IPS-15b (cell line): ENCODE measurements at regions not wholly inside any gene's neighbourhood (a gene's known extent, or its start where the extent isn't known, plus 50 kb on each side); places are given as distances from the start of the nearest gene placed in this dataset.

ENCODE experiments used
- H3K27me3 ChIP-seq: one replicate; pipeline ENCODE4 v1.6.1; 2013; ENCODE audit warnings: low read length; ENCODE audit not compliant: control insufficient read depth, insufficient read depth
- H3K36me3 ChIP-seq: one replicate; pipeline ENCODE4 v1.6.1; 2013; ENCODE audit warnings: low read length; ENCODE audit not compliant: control insufficient read depth, insufficient read depth
- H3K4me1 ChIP-seq: one replicate; pipeline ENCODE4 v1.6.1; 2013; ENCODE audit warnings: mild to moderate bottlenecking, low read length; ENCODE audit not compliant: control insufficient read depth, insufficient read depth
- H3K4me3 ChIP-seq: one replicate; pipeline ENCODE4 v1.5.1; 2013; ENCODE audit warnings: low read depth, low read length
- H3K9ac ChIP-seq: one replicate; pipeline ENCODE4 v1.6.1; 2013; ENCODE audit warnings: low read depth, mild to moderate bottlenecking, low read length
- H3K9me3 ChIP-seq: one replicate; pipeline ENCODE4 v1.6.1; 2013; ENCODE audit warnings: mild to moderate bottlenecking, low read length; ENCODE audit not compliant: control insufficient read depth, insufficient read depth

DNA sequence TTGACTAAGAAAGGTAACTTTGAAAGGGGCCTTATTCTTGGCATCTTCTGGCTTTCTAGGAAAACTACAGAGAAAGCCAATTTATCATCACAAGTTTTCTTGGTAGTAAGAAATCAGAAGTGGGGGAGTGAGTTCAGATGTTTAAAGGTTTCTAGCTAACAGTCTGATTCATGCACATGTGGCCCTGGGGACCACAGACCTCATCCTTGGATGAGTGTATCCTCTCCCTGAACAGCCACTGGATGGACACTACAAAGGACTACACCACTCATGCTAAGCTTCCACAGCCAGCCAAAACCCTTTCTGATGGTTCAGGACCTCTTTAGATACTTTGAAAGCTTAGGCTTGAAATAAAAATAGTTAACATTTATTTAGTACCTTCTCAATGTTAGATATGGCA lies 218.3 kb upstream of the STK17B start:
- H3K9ac ChIP-seq: no peak overlapping the region
- H3K27me3 ChIP-seq: no peaks in the 10 kb centered on the region
- no peaks in the 10 kb centered on the region for H3K36me3 ChIP-seq
- H3K4me3 ChIP-seq: no peak overlapping the region
- H3K4me1 ChIP-seq: no peaks in the 10 kb centered on the region
- H3K9me3 ChIP-seq: no peaks in the 10 kb centered on the region

DNA sequence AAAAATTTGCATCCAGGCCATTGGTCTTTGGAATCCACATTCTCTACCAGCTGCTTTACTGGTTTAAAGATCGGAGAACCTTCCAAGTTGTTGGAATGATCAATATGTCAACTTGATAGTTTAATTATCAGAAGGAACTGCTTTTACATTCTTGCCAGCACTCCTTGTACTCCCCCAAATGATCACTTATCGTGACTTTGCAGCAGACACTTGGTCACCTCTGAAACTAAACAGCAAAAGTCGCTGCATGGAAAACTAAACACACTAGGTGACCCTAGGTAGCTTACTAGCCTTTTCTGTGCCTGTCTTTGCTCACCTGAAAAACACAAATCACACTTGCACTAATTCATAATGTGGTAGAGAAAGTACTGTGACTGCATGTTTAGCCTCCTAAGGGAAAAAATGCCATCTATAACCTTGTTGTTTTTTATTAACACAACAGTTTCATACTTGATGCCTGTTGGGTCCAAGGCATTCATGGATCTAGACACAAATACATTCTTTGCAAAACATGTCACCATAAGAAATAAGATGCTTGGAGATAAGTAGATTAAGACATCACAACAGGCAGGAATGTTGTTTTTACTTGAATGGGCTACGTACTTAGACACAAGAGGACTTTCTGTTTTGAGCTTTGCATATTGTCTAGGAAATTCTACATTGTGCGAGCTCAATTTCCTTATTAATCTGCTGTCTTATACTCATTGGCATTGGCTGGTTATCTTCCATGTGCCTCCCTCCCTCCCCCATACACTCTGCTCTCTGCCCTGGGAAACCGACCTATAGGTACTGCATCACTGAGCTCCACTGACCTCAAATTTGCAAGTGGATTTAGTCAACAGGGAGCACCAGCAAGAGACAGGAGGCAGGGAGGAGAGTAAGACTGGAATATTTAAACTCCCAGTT lies 219.1 kb upstream of the STK17B start:
- no peaks in the 10 kb centered on the region for H3K27me3 ChIP-seq
- H3K4me3 ChIP-seq: no peak overlapping the region
- no peak overlapping the region for H3K9ac ChIP-seq
- H3K9me3 ChIP-seq: no peaks in the 10 kb centered on the region
- H3K4me1 ChIP-seq: no peaks in the 10 kb centered on the region
- no peaks in the 10 kb centered on the region for H3K36me3 ChIP-seq

DNA sequence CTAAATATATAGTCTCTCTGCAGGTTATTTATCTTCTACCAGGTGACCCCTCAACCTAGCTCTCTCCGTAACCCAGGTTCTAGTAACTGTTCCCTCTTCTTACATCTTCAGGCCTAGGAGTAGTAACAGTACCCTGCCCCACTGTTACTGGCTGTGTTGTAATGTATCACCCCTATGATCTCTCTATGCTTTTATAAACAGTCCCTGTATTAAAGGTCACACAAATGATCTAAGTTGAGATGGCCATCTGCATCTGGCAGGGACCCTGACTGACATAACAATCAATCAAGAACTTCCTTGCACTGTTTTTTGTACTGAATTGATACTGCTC lies 219.7 kb upstream of the STK17B start:
- H3K9me3 ChIP-seq: no peaks in the 10 kb centered on the region
- no peaks in the 10 kb centered on the region for H3K27me3 ChIP-seq
- H3K9ac ChIP-seq: no peak overlapping the region
- no peaks in the 10 kb centered on the region for H3K4me1 ChIP-seq
- no peaks in the 10 kb centered on the region for H3K36me3 ChIP-seq
- H3K4me3 ChIP-seq: no peak overlapping the region

DNA sequence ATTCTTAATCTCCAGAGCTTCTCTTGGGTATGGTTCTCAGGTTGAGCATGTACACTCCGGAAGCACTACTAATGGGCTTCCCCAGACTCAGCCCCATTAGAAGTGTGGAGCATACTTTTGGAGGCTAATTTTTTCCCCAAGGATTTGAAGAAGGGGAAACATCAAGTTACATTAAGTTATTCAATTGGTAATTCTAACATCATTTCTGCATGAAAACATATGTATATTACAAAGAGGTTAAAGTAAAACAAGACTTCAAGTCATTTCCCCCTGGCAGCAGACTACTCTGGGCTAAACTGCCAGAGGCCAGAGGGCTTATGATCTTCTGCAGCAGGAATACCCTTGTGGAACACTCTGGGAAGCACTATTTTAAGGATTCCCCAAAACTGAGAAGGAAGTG lies 227.7 kb upstream of the STK17B start:
- Histone ChIP-seq H3K4me3 (no peak overlapping the region), H3K9ac (no peak overlapping the region), H3K9me3 (no peaks in the 10 kb centered on the region)

DNA sequence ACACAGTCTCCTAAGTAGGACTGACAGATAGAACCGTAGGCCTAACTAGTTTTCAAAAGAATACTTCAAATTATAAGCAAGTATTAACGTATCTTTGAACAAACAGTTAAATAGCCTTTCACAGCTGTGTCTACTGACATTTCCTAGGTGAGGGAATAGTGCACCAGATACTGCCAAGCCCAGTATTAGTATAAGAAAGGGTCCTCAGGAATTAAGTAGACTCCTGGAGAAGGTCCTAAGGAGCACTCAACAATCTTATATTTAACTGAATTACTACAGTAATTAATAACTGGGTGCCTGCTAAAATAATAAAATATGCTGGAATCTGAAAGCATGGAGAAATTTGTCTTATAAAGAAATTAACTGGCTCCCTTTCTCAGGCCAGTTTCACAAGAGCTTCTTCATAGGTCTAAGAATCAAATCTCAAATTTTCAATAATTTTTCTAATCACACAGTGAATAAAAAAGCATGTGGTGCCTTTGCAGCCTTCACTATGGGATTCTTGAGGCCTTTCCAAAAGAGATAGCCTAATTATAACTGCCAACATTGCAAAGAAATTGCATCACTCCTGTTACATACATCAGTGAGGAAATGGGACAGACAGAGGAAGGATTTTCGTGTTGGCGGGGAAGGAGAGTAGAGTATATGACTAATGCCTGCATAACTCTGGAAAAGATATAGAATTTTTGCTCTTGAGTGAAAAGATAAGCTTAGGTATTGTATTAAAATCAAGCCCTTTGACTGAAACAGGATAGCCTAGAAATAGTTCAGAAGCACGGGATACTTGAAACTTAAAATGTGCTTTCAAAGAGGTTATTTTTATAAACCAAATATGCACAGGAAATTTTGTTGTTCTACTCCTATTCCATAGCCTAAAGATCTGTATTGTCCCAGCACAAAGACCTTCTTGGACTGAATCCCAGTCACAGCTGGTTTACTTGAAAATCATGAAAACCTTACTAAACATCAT lies 228.6 kb upstream of the STK17B start:
- Histone ChIP-seq H3K9ac (no peak overlapping the region), H3K9me3 (no peaks in the 10 kb centered on the region), H3K4me3 (no peak overlapping the region), H3K36me3 (no peaks in the 10 kb centered on the region), H3K27me3 (no peaks in the 10 kb centered on the region), H3K4me1 (no peaks in the 10 kb centered on the region)

More for the DNA sequence above, 227.7 kb upstream of the STK17B start:
- no peaks in the 10 kb centered on the region for H3K36me3 ChIP-seq
- no peaks in the 10 kb centered on the region for H3K4me1 ChIP-seq
- no peaks in the 10 kb centered on the region for H3K27me3 ChIP-seq

DNA sequence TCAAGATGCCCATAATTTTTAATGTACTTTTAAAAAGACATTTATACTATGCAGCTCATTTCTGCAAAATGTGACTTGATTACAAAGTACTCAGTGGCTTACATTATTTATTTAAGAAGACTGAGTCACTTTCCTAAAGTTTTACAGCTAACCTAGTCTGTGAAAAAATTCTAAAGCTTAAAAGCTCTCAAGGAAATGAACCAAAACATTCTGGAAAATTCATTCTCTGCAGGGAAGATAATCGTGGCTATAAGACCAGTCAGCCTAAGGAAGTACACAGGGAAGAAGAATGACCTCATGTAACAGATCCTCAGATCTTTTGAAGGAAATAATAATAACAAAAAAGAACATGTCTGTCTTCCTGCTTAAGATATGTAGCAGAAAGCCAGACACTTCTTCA lies 232.1 kb upstream of the STK17B start:
- Histone ChIP-seq H3K4me3 (no peak overlapping the region), H3K4me1 (no peaks in the 10 kb centered on the region), H3K9me3 (no peaks in the 10 kb centered on the region), H3K27me3 (no peaks in the 10 kb centered on the region), H3K36me3 (no peaks in the 10 kb centered on the region), H3K9ac (no peak overlapping the region)

DNA sequence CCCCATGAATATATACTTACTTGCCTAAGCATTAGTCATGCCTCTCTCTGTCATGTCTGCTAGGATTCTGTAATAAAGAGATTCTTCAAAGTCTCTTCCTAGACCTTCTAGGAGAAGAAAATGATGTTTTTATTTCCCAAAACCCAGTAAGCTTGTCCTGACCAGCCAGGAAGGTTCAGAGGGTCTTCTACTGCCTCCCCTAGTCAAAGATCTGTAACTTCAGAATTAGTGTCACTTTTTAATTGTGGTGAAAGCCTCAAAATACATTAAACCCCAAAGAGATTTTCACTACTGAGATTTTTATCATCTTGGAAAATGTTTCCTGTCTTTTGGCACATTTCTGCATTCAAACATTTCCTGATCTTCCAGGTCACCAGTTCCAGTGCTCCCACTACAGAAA lies 232.9 kb upstream of the STK17B start:
- Histone ChIP-seq H3K9me3 (no peaks in the 10 kb centered on the region), H3K4me1 (no peaks in the 10 kb centered on the region), H3K4me3 (no peak overlapping the region), H3K9ac (no peak overlapping the region), H3K36me3 (no peaks in the 10 kb centered on the region), H3K27me3 (no peaks in the 10 kb centered on the region)

DNA sequence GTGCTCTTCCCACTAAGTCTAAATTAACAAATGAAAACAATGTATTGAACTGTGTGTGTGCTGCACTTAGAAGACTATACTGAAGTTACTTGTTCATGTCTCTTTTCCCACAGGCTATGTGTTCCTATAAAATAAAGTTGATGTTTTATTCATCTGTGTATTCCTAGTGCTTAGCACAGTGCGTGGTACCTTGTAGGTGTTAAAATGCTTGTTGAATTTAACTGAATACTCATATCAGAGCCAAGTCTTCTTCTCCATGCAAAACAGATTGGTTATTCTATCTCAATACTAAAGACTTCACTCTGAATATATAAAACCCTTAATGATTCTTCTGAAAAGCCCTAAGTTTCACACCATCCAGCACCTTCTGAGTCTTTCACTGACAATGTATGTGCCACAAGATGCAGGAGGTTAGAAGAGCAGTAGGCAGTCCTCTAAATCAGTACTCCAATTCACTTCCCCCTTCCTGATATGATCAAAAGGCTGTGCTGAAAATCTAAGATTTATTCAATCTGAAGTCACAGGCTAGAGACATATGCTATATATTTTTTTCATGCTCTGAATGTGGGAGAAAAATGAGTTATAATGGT lies 231.7 kb upstream of the CCDC150 start:
- H3K36me3 ChIP-seq: no peaks in the 10 kb centered on the region
- no peaks in the 10 kb centered on the region for H3K27me3 ChIP-seq
- no peaks in the 10 kb centered on the region for H3K9me3 ChIP-seq
- no peaks in the 10 kb centered on the region for H3K4me1 ChIP-seq
- H3K4me3 ChIP-seq: no peak overlapping the region
- no peak overlapping the region for H3K9ac ChIP-seq

DNA sequence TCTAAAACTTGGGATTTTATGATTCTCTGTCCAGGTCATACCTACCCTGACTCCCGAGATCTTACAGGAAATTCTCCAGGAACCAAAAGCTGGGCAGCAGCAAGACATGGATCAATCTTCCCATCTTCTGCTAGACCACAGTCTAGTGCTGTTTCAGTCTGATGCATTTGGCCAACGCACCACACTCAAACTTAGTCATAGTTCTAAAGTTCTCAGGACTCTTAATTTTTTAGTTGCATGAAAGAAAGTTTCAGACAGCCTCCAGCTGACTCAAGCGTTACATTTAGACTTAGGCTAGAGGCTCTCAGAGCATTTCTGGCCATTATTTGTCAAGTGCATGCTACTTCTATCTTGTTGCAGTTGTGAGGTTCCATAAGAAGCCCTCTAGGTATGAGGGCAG lies 230.1 kb upstream of the CCDC150 start:
- Histone ChIP-seq H3K9me3 (no peaks in the 10 kb centered on the region), H3K27me3 (no peaks in the 10 kb centered on the region), H3K36me3 (no peaks in the 10 kb centered on the region), H3K4me1 (no peaks in the 10 kb centered on the region), H3K4me3 (no peak overlapping the region), H3K9ac (no peak overlapping the region)

DNA sequence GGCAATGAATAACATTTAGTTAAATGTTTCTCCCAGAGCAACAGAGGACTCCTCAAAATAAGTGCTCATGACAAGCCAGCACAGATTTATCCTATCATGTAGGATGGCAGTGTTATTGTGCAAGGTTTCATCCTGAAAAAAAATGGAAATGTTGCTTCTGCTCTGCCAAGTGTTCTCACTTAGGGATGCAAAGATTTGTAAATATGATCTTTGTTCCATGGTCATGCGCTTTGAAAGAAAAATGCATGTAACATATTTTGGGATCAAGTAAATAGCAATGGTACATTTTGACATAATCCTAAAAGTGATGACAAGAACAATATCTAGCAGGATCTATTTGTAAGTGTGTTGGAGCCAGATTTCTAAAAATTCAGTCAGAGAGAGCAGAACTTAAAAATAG lies 229.5 kb upstream of the CCDC150 start:
- Histone ChIP-seq H3K9me3 (no peaks in the 10 kb centered on the region), H3K4me1 (no peaks in the 10 kb centered on the region), H3K27me3 (no peaks in the 10 kb centered on the region), H3K9ac (no peak overlapping the region), H3K4me3 (no peak overlapping the region), H3K36me3 (no peaks in the 10 kb centered on the region)

DNA sequence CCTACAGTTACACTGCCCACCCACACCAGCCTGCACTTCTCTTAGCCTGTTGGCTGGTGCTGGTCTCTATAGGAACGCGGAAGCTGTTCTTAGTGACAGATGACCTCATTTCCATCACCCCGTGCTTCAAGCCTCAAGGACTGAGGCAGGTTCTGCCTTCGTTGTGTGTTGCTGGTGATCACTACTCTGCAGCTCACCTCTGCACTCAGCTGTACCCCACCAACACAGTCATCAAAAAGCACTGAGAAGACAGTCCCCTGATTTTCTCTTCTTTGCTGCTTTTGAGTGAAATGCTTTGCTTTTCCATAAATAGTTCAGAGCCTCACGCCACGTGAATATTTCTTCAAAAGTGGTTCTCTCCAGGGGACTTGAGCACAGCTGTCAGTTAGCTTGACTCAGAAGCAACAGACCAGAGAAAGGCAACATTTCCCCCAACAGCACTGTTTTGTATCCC lies 225.7 kb upstream of the CCDC150 start:
- no peak overlapping the region for H3K9ac ChIP-seq
- H3K4me1 ChIP-seq: no peaks in the 10 kb centered on the region
- no peaks in the 10 kb centered on the region for H3K27me3 ChIP-seq
- no peaks in the 10 kb centered on the region for H3K9me3 ChIP-seq
- H3K36me3 ChIP-seq: no peaks in the 10 kb centered on the region
- H3K4me3 ChIP-seq: no peak overlapping the region
